HepG2 (cell line): ENCODE measurements at regions not wholly inside any gene's neighbourhood (a gene's known extent, or its start where the extent isn't known, plus 50 kb on each side); places are given as distances from the start of the nearest gene placed in this dataset.

Experiments
- ATAC-seq: fragments of 200-7000 bp; cut with Tn5 transposase; 3 replicates; pipeline ENCODE4 v1.9.1; 2020; ENCODE audit warnings: mild to moderate bottlenecking, moderate library complexity
- BruUV-seq: library from RNA; stranded (reverse); fragments of 400-500 nt; replicated peaks from 2 replicates; lab custom pipeline; 2021; lab: Mats Ljungman, UMichigan
- CTCF ChIA-PET: fragments of 300-600 bp; formaldehyde crosslinking; extraction: SDS; loops from one replicate; lab custom pipeline; 2021; ENCODE audit warnings: low total read pairs, inconsistent platforms, low intra/inter-chr PET ratio; lab: Yijun Ruan, JAX
- POLR2A ChIA-PET: fragments of 350-600 bp; sonication (Branson Sonifier 250); formaldehyde crosslinking; loops from one replicate; lab custom pipeline; 2020; ENCODE audit warnings: antibody characterized with exemption, inconsistent platforms; lab: Yijun Ruan, JAX
- DNase-seq: peaks from one replicate; pipeline ENCODE4 v3.0.0-alpha.2; 2015; ENCODE audit warnings: low spot score
- FAIRE-seq: peaks from 3 replicates; lab custom pipeline; 2011; peaks lifted over from hg19 to GRCh38; lab: Jason Lieb, UNC
- H2AFZ ChIP-seq: one replicate; pipeline ENCODE4 v1.6.1; 2011; ENCODE audit warnings: low read length, inconsistent platforms
- H3K27ac ChIP-seq: fragments of 300-600 bp; 3 replicates; pipeline ENCODE4 v1.8.0; 2011; ENCODE audit warnings: mixed run types, mild to moderate bottlenecking, mixed read lengths, low read length, inconsistent platforms; ENCODE audit not compliant: insufficient read depth; ENCODE audit errors: extremely low read length
- H3K27me3 ChIP-seq, 2 experiments: fragments of 200-600 bp in 1 of 2; 2 replicates in 1 of 2; 3 replicates in 1 of 2; pipeline versions ENCODE4 v1.6.0 to v1.8.0; 2011; ENCODE audit warnings: low read length in 2 of 2, mild to moderate bottlenecking in 2 of 2, moderate library complexity in 2 of 2, inconsistent platforms in 1 of 2; ENCODE audit not compliant: insufficient read depth in 2 of 2, control insufficient read depth in 1 of 2
- H3K36me3 ChIP-seq, 2 experiments: fragments of 200-600 bp in 1 of 2; replicated peaks in 1 of 2; 2 replicates in 1 of 2; 3 replicates in 1 of 2; pipeline versions ENCODE4 v1.5.1 to v1.8.0; 2011; ENCODE audit warnings: low read length in 2 of 2, inconsistent platforms in 1 of 2; ENCODE audit not compliant: insufficient read depth in 2 of 2, control insufficient read depth in 1 of 2
- H3K4me1 ChIP-seq: 2 replicates; pipeline ENCODE4 v1.5.1; 2012; ENCODE audit warnings: low read length, inconsistent platforms; ENCODE audit not compliant: insufficient read depth
- H3K4me2 ChIP-seq: 2 replicates; pipeline ENCODE4 v1.6.0; 2011; ENCODE audit warnings: low read depth, low read length, inconsistent platforms
- H3K4me3 ChIP-seq, 3 experiments: fragments of 200-600 bp in 1 of 3; sonication (generic), shearing (Covaris generic) in 1 of 3; replicated peaks in 1 of 3; 2 replicates each; pipeline ENCODE4 v1.5.1; 2011 to 2016; ENCODE audit warnings: low read length in 3 of 3, inconsistent platforms in 2 of 3, low read depth in 2 of 3, mild to moderate bottlenecking in 2 of 3, control low read depth in 1 of 3, mixed read lengths in 1 of 3; ENCODE audit not compliant: insufficient read depth in 1 of 3
- H3K79me2 ChIP-seq: one replicate; pipeline ENCODE4 v1.6.1; 2011; ENCODE audit warnings: low read length, inconsistent platforms; ENCODE audit not compliant: insufficient read depth
- H3K9ac ChIP-seq: 2 replicates; pipeline ENCODE4 v1.6.0; 2011; ENCODE audit warnings: mild to moderate bottlenecking, low read depth, low read length, inconsistent platforms; ENCODE audit not compliant: insufficient read depth
- H3K9me3 ChIP-seq: 2 replicates; pipeline ENCODE4 v1.5.1; 2012; ENCODE audit warnings: mild to moderate bottlenecking, low read length
- H4K20me1 ChIP-seq: 2 replicates; pipeline ENCODE4 v1.6.0; 2011; ENCODE audit warnings: inconsistent platforms, mild to moderate bottlenecking, low read length, moderate library complexity; ENCODE audit not compliant: insufficient read depth
- GATA4 ChIP-seq: sonication (generic); IDR thresholded peaks from 2 replicates; pipeline ENCODE4 v1.6.1; 2016; ENCODE audit warnings: antibody characterized with exemption, low read depth, borderline replicate concordance
- IKZF1 ChIP-seq: fragments of 450-650 bp; IDR thresholded peaks from 2 replicates; pipeline ENCODE4 v1.7.1; 2016
- PCBP1 ChIP-seq: fragments of 200-400 bp; formaldehyde crosslinking; IDR thresholded peaks from 2 replicates; pipeline ENCODE4 v1.6.1; 2017; ENCODE audit warnings: mild to moderate bottlenecking, low read depth, low read length, borderline replicate concordance
- PHB2 ChIP-seq: fragments of 450-650 bp; IDR thresholded peaks from 2 replicates; pipeline ENCODE4 v1.6.1; 2018; ENCODE audit not compliant: partially characterized antibody
- ZNF24 ChIP-seq: fragments of 450-650 bp; IDR thresholded peaks from 2 replicates; pipeline ENCODE4 v1.6.1; 2017; ENCODE audit warnings: antibody characterized with exemption, mild to moderate bottlenecking
- ZNF674 ChIP-seq: sonication (generic); formaldehyde crosslinking; IDR thresholded peaks from 2 replicates; pipeline ENCODE4 v1.5.0; 2020; ENCODE audit warnings: low read depth, mild to moderate bottlenecking, missing genetic modification reagents
- ZNF720 ChIP-seq: sonication (generic); formaldehyde crosslinking; IDR thresholded peaks from 2 replicates; pipeline ENCODE4 v1.4.0; 2020; ENCODE audit warnings: missing genetic modification reagents
- WGBS: methylation state at CpG from one replicate; pipeline ENCODE4 v1.1.6; 2017; ENCODE audit warnings: low lambda C conversion rate; 5-methylcytosine and 5-hydroxymethylcytosine counted together
- in situ Hi-C: cut with HindIII; loops from 2 replicates; pipeline ENCODE4 v1.10.0; 2017; ENCODE audit warnings: low pct_unique_long_range_greater_than_20kb; ENCODE audit not compliant: extremely low pct_ligation_motif_present
- intact Hi-C: fragments of 100-400 bp; cut with micrococcal nuclease; formaldehyde crosslinking; loops from one replicate; pipeline ENCODE4 v1.10.0; 2022; ENCODE audit not compliant: unreplicated experiment
- TF ChIP-seq, protein P1 (sequence below), 2 experiments: IDR thresholded peaks; 2 replicates each; pipeline ENCODE4 v1.6.1; 2011 to 2012; ENCODE audit warnings: low read length in 2 of 2, borderline replicate concordance in 1 of 2, low read depth in 1 of 2, mild to moderate bottlenecking in 1 of 2, moderate library complexity in 1 of 2

DNA sequence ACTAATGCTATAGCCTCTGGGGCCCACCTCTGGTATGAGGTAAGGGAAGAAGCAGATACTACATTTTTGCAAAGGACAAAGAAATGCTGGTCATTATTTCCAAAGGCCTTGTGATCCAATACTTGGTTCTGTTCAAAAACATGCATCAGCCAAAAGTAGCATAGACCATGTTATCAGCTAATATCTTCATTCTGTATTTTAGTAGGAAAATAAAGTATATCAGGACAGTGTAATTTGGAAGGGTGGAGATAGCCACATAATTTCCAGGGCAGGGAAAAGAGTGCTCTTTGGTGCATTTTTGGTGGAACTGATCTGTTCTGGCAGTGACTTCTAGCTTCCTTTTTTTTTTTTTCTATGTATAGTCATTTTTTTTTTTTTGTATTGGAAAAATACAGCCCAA, 258.0 kb upstream of the SOX4 start:
- Histone ChIP-seq H3K9me3 (no peaks in the 10 kb centered on the region), H3K27me3 (peaks cover 0 to 2% of the 10 kb centered on the region in 2 experiments; a peak in 2 of 5 replicates), H3K4me2 (no peak overlapping the region), H3K36me3 (no peaks in the 10 kb centered on the region), H3K4me3 (no peak overlapping the region), H3K9ac (no peak overlapping the region), H3K27ac (no peak overlapping the region), H4K20me1 (no peaks in the 10 kb centered on the region), H2AFZ (no peak overlapping the region), H3K79me2 (no peaks in the 10 kb centered on the region), H3K4me1 (peaks cover 9% of the 10 kb centered on the region; the same call in 1 of the 2 replicates)
- intact Hi-C loops (no loop called here), in situ Hi-C loops (no loop called here)
- no peak for DNase-seq
- POLR2A ChIA-PET = no interaction called here
- TF ChIP-seq PCBP1 (no peak), GATA4 (no peak), ZNF674 (CRISPR knock-in tag) (no peak)
- TF ChIP-seq, protein P1, sequence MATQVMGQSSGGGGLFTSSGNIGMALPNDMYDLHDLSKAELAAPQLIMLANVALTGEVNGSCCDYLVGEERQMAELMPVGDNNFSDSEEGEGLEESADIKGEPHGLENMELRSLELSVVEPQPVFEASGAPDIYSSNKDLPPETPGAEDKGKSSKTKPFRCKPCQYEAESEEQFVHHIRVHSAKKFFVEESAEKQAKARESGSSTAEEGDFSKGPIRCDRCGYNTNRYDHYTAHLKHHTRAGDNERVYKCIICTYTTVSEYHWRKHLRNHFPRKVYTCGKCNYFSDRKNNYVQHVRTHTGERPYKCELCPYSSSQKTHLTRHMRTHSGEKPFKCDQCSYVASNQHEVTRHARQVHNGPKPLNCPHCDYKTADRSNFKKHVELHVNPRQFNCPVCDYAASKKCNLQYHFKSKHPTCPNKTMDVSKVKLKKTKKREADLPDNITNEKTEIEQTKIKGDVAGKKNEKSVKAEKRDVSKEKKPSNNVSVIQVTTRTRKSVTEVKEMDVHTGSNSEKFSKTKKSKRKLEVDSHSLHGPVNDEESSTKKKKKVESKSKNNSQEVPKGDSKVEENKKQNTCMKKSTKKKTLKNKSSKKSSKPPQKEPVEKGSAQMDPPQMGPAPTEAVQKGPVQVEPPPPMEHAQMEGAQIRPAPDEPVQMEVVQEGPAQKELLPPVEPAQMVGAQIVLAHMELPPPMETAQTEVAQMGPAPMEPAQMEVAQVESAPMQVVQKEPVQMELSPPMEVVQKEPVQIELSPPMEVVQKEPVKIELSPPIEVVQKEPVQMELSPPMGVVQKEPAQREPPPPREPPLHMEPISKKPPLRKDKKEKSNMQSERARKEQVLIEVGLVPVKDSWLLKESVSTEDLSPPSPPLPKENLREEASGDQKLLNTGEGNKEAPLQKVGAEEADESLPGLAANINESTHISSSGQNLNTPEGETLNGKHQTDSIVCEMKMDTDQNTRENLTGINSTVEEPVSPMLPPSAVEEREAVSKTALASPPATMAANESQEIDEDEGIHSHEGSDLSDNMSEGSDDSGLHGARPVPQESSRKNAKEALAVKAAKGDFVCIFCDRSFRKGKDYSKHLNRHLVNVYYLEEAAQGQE (IDR thresholded peaks at IDR 0.05; ENCODE audit: borderline replicate concordance in 1 of 2, low read depth in 1 of 2, low read length in 2 of 2) = no peak
- no peak for ATAC-seq
- no peak for FAIRE-seq
- CTCF ChIA-PET = no interaction called here
- BruUV-seq = no TSS peak

DNA sequence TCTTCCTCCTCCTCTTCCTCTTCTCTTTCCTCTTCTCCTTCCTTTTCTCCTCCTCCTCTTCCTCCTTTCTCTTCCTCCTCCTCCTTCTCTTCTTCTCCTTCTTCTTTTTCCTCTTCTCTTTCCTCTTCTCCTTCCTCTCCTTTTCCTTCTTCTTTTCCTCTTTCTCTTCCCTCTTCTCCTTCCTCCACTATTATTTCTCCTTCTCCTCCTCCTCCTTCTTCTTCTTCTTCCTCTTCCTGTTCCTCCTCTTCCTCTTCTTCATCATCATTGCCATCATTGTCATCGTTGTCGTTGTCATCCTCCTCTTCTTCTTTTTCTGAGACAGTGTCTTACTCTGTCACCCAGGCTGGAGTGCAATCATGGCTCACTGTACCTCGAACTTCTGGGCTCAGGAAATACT, 256.3 kb upstream of the SOX4 start:
- Histone ChIP-seq H3K4me2 (no peak overlapping the region), H3K27ac (no peak overlapping the region), H3K27me3 (peaks cover 0 to 2% of the 10 kb centered on the region in 2 experiments; a peak in 2 of 5 replicates), H3K9ac (no peak overlapping the region), H3K79me2 (no peaks in the 10 kb centered on the region), H3K9me3 (no peaks in the 10 kb centered on the region), H3K36me3 (no peaks in the 10 kb centered on the region), H3K4me3 (no peak overlapping the region), H2AFZ (no peak overlapping the region), H4K20me1 (no peaks in the 10 kb centered on the region), H3K4me1 (peaks cover 9% of the 10 kb centered on the region; the same call in 1 of the 2 replicates)
- BruUV-seq = no TSS peak
- POLR2A ChIA-PET = no interaction called here
- ATAC-seq (no peak), DNase-seq (no peak), FAIRE-seq (no peak)
- CTCF ChIA-PET = no interaction called here
- in situ Hi-C loops = no loop called here
- intact Hi-C loops = no loop called here
- under 1% methylated on average over 3 of the region's 3 CpGs for WGBS
- TF ChIP-seq ZNF24 (no peak), IKZF1 (0 out of 2 replicates have a peak, but pooled peaks have one; percentile 24), ZNF720 (CRISPR knock-in tag) (no peak), PHB2 (peak; percentile 82)
